Prostate gland (tissue), 2 donors: ENCODE measurements at regions not wholly inside any gene's neighbourhood (a gene's known extent, or its start where the extent isn't known, plus 50 kb on each side); places are given as distances from the start of the nearest gene placed in this dataset.

ENCODE experiments used
- DNase-seq: peaks from one replicate; pipeline ENCODE4 v3.0.0-alpha.2; 2019; ENCODE audit warnings: low spot score
- H3K27ac ChIP-seq, 2 donors: fragments of 200-600 bp; sonication (generic); 2 replicates each; pipeline ENCODE4 v1.5.1; 2017 to 2019
- H3K27me3 ChIP-seq: fragments of 200-600 bp; sonication (generic); replicated peaks from 2 replicates; pipeline ENCODE4 v1.5.1; 2019; ENCODE audit not compliant: insufficient read depth
- H3K36me3 ChIP-seq, 2 donors: fragments of 200-600 bp; sonication (generic); 1 replicate in 1 of 2; 2 replicates in 1 of 2; pipeline versions ENCODE4 v1.5.1 to v1.8.1; 2017 to 2019
- H3K4me1 ChIP-seq: fragments of 200-600 bp; sonication (generic); replicated peaks from 2 replicates; pipeline ENCODE4 v1.5.1; 2019
- H3K4me3 ChIP-seq, 2 donors: fragments of 200-600 bp; sonication (generic); 2 replicates each; pipeline ENCODE4 v1.5.1; 2017 to 2019
- H3K9me3 ChIP-seq: fragments of 200-600 bp; sonication (generic); 2 replicates; pipeline ENCODE4 v1.5.1; 2017
- CTCF ChIP-seq, 4 experiments: fragments of 200-600 bp in 2 of 4; fragments of 450-650 bp in 2 of 4; sonication (generic) in 2 of 4; IDR thresholded peaks; 1 replicate in 3 of 4; 2 replicates in 1 of 4; pipeline ENCODE4 v1.5.1; 2016 to 2019; ENCODE audit warnings: antibody characterized with exemption in 4 of 4, mild to moderate bottlenecking in 2 of 4, moderate library complexity in 2 of 4
- POLR2A ChIP-seq: fragments of 450-650 bp; IDR thresholded peaks from one replicate; pipeline ENCODE4 v1.6.1; 2016; ENCODE audit warnings: antibody characterized with exemption, mild to moderate bottlenecking
- POLR2AphosphoS5 ChIP-seq: sonication (generic); formaldehyde crosslinking; IDR thresholded peaks from one replicate; pipeline ENCODE4 v1.6.1; 2017; ENCODE audit warnings: antibody characterized with exemption
- WGBS: methylation state at CpG from one replicate; pipeline ENCODE4 v1.1.5; 2018; 5-methylcytosine and 5-hydroxymethylcytosine counted together
- intact Hi-C: fragments of 100-400 bp; cut with DNase I; formaldehyde crosslinking; loops from one replicate; pipeline ENCODE4 v1.14.2; 2022

DNA sequence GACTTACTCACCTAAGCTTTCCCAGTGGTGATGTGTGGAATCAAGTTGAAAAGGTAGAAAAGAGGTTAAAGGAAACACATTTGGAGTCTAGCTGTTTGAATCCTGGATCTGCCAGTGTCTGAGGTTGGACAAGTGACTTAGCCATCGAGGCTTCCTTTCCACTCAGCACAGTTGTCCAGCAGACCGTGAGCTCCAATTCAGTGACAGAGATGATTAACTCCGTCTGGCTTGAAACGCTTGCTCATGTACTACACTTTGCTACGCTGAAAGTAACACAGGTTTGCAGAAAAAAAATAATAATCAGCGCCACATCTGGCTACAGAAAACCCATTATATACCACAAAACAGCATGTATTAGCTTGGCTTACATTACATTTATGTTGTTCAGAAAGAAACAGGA, 364.9 kb upstream of the MCTP2 start:
- Histone ChIP-seq H3K27me3 (no peaks in the 10 kb centered on the region), H3K4me1 (no peaks in the 10 kb centered on the region), H3K4me3 (no peak overlapping the region), H3K36me3 (no peaks in the 10 kb centered on the region), H3K9me3 (no peaks in the 10 kb centered on the region), H3K27ac (no peak overlapping the region)
- TF ChIP-seq CTCF (IDR thresholded peaks at IDR 0.05): no peak
- no peak for TF ChIP-seq POLR2AphosphoS5
- TF ChIP-seq POLR2A: no peak
- intact Hi-C loops: no loop called here
- DNase-seq: no peak
- 62% methylated on average over 6 of the region's 6 CpGs for WGBS

DNA sequence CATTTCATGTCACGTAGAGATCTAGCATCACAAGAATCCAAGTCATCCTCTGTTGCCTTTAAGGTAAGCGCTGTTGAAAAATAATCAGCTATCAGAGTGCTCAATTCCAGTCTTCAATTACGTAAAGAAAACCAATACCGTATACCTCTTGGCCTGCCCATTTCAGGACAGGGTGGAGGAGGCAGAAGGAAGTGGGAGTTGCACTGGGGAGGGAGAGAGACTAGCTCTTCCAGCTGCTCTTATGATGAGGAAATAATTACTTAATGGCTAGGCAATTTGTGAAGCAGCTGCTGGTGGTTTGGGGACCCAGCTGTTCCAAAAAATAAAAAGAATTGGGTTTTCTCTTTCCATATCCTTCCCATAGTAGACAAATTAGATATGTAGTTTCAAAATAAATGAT, 365.8 kb upstream of the MCTP2 start:
- H3K9me3 ChIP-seq: no peaks in the 10 kb centered on the region
- no peak overlapping the region for H3K4me3 ChIP-seq
- DNase-seq: no peak
- H3K4me1 ChIP-seq: no peaks in the 10 kb centered on the region
- no peak overlapping the region for H3K27ac ChIP-seq
- TF ChIP-seq CTCF (IDR thresholded peaks at IDR 0.05) (no peak), POLR2AphosphoS5 (no peak), POLR2A (no peak)
- no peaks in the 10 kb centered on the region for H3K36me3 ChIP-seq
- intact Hi-C loops: no loop called here
- no peaks in the 10 kb centered on the region for H3K27me3 ChIP-seq
- WGBS: 78% methylated on average over 4 of the region's 4 CpGs

GRCh38 chr15:93862791-93863190, 368.6 kb upstream of the MCTP2 start:
- no peak for DNase-seq
- H3K36me3 ChIP-seq: no peaks in the 10 kb centered on the region
- H3K9me3 ChIP-seq: no peaks in the 10 kb centered on the region
- no peaks in the 10 kb centered on the region for H3K27me3 ChIP-seq
- intact Hi-C loops: no loop called here
- no peaks in the 10 kb centered on the region for H3K4me1 ChIP-seq
- no peak overlapping the region for H3K4me3 ChIP-seq
- no peak overlapping the region for H3K27ac ChIP-seq
- no peak for TF ChIP-seq CTCF (IDR thresholded peaks at IDR 0.05)
- TF ChIP-seq POLR2A: no peak
- TF ChIP-seq POLR2AphosphoS5: no peak
- 82% methylated on average over 7 of the region's 7 CpGs for WGBS

DNA sequence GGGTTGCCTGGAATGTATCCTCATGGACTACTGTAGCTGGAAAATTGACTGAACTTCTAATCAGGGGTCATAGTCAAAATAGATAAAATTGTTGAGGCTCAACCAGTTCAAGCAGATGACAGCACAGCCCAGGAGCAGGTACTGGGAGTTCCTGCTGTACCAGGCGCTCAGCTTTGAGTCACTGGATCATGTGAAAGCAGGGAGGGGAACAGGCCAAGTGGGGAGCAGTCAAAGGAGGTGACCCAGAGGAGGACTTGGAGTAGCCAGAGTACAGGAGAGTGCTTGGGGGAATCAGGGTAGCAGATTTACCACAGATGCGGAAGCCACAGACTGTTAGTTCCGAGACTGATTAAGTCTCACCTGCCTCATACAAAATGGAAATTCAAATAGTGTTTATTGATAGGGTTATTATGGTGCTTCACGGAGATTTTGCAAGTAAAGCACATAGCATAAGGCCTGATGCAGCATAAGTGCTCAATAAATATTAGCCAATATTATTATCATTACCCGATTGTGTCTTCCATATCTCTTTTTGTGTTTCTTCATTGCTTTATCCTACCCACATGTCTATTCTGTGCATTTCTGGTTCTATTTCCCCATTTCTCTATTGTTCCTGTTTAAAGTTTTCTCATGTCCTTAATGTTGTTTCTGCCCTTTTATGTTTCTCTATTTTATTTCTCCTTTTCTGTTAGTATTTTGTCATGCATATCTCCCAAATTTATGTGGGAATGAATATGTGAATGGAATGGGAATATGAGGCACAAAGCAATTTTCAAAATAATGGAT, 369.2 kb upstream of the MCTP2 start:
- intact Hi-C loops: no loop called here
- WGBS: 96% methylated on average over 5 of the region's 5 CpGs
- Histone ChIP-seq H3K4me1 (no peaks in the 10 kb centered on the region), H3K4me3 (no peak overlapping the region), H3K27me3 (no peaks in the 10 kb centered on the region), H3K36me3 (no peaks in the 10 kb centered on the region), H3K9me3 (no peaks in the 10 kb centered on the region), H3K27ac (no peak overlapping the region)
- no peak for TF ChIP-seq CTCF (IDR thresholded peaks at IDR 0.05)
- no peak for DNase-seq

- Histone ChIP-seq H3K27ac (no peak overlapping the region), H3K4me3 (no peak overlapping the region), H3K36me3 (no peaks in the 10 kb centered on the region), H3K27me3 (no peaks in the 10 kb centered on the region), H3K4me1 (no peaks in the 10 kb centered on the region), H3K9me3 (no peaks in the 10 kb centered on the region)
- no peak for DNase-seq
- no peak for TF ChIP-seq POLR2AphosphoS5
- WGBS: 90% methylated on average over 10 of the region's 10 CpGs
- intact Hi-C loops: no loop called here
Measured at GRCh38 chr15:93861413-93861812, 369.9 kb upstream of the MCTP2 start.
